Activated CD4-positive, alpha-beta memory T cell treated with anti-CD3 and anti-CD28 coated beads, Interleukin-2, amount 10 ng/mL, durations not matched to agents 7 days and 5 days (primary cell): ENCODE measurements at regions not wholly inside any gene's neighbourhood (a gene's known extent, or its start where the extent isn't known, plus 50 kb on each side); places are given as distances from the start of the nearest gene placed in this dataset.

Source experiments
- CTCF ChIA-PET: fragments of 350-600 bp; sonication (Branson Sonifier 250); formaldehyde crosslinking; loops from one replicate; lab custom pipeline; 2021; ENCODE audit warnings: antibody characterized with exemption, inconsistent platforms; lab: Charles Lee
- POLR2A ChIA-PET: fragments of 350-600 bp; sonication (Branson Sonifier 250); formaldehyde crosslinking; loops from one replicate; lab custom pipeline; 2021; ENCODE audit warnings: antibody characterized with exemption; lab: Charles Lee
- DNase-seq: peaks from one replicate; pipeline ENCODE4 v3.0.0-alpha.2; 2020
- H3K27ac Mint-ChIP-seq: one replicate; pipeline ENCODE4 v1.8.0; 2021; ENCODE audit warnings: mild to moderate bottlenecking, mixed read lengths
- H3K27me3 Mint-ChIP-seq: one replicate; pipeline ENCODE4 v1.8.0; 2021; ENCODE audit warnings: mixed read lengths
- H3K36me3 Mint-ChIP-seq: one replicate; pipeline ENCODE4 v1.8.0; 2021; ENCODE audit warnings: low read depth, mixed read lengths
- H3K4me1 Mint-ChIP-seq: one replicate; pipeline ENCODE4 v1.8.0; 2021; ENCODE audit warnings: mixed read lengths
- H3K4me3 Mint-ChIP-seq: one replicate; pipeline ENCODE4 v1.8.0; 2021; ENCODE audit warnings: mild to moderate bottlenecking, mixed read lengths
- H3K9me3 Mint-ChIP-seq: one replicate; pipeline ENCODE4 v1.8.0; 2021; ENCODE audit warnings: mixed read lengths

- ChIA-PET CTCF (interaction anchor here (1.1 kb wide), 1 partner anchor 47 kb away, joined by 3 read pairs; no protein-coding TSS in a partner anchor), POLR2A (no interaction called here)
- H3K4me3 Mint-ChIP-seq = no peak overlapping the region
- no peak for DNase-seq
- no peak overlapping the region for H3K27ac Mint-ChIP-seq
- H3K36me3 Mint-ChIP-seq = no peaks in the 10 kb centered on the region
- H3K9me3 Mint-ChIP-seq = no peaks in the 10 kb centered on the region
- no peaks in the 10 kb centered on the region for H3K4me1 Mint-ChIP-seq
- H3K27me3 Mint-ChIP-seq = peaks cover 6% of the 10 kb centered on the region
Observed at GRCh38 chr11:119789766-119790407, 60.9 kb upstream of the NECTIN1 start.

- Mint-ChIP-seq H3K36me3 (no peaks in the 10 kb centered on the region), H3K27me3 (peaks cover 6% of the 10 kb centered on the region)
Observed at GRCh38 chr11:119788911-119789560, 60.0 kb upstream of the NECTIN1 start.

GRCh38 chr11:119788096-119788883 lies 59.3 kb upstream of the NECTIN1 start:
- H3K9me3 Mint-ChIP-seq = no peaks in the 10 kb centered on the region
- ChIA-PET CTCF (no interaction called here), POLR2A (no interaction called here)
- no peaks in the 10 kb centered on the region for H3K4me1 Mint-ChIP-seq
- no peak overlapping the region for H3K4me3 Mint-ChIP-seq
- H3K27me3 Mint-ChIP-seq = peaks cover 6% of the 10 kb centered on the region
- H3K36me3 Mint-ChIP-seq = no peaks in the 10 kb centered on the region
- no peak overlapping the region for H3K27ac Mint-ChIP-seq
- no peak for DNase-seq

More at GRCh38 chr11:119788911-119789560, 60.0 kb upstream of the NECTIN1 start:
- Mint-ChIP-seq H3K9me3 (no peaks in the 10 kb centered on the region), H3K27ac (no peak overlapping the region), H3K4me3 (no peak overlapping the region), H3K4me1 (no peaks in the 10 kb centered on the region)
- CTCF ChIA-PET = no interaction called here
- DNase-seq = no peak
- POLR2A ChIA-PET = no interaction called here

GRCh38 chr11:119787074-119787461 lies 58.1 kb upstream of the NECTIN1 start:
- no peaks in the 10 kb centered on the region for H3K36me3 Mint-ChIP-seq
- no peak overlapping the region for H3K4me3 Mint-ChIP-seq
- no peaks in the 10 kb centered on the region for H3K4me1 Mint-ChIP-seq
- no peaks in the 10 kb centered on the region for H3K9me3 Mint-ChIP-seq
- H3K27me3 Mint-ChIP-seq = peaks cover 8% of the 10 kb centered on the region
- no peak overlapping the region for H3K27ac Mint-ChIP-seq
- ChIA-PET POLR2A (no interaction called here), CTCF (no interaction called here)
- DNase-seq = no peak

GRCh38 chr11:119786431-119787073 lies 57.6 kb upstream of the NECTIN1 start:
- POLR2A ChIA-PET = no interaction called here
- no peaks in the 10 kb centered on the region for H3K4me1 Mint-ChIP-seq
- no peaks in the 10 kb centered on the region for H3K36me3 Mint-ChIP-seq
- no peak for DNase-seq
- no peaks in the 10 kb centered on the region for H3K9me3 Mint-ChIP-seq
- peaks cover 8% of the 10 kb centered on the region for H3K27me3 Mint-ChIP-seq
- no peak overlapping the region for H3K27ac Mint-ChIP-seq
- H3K4me3 Mint-ChIP-seq = no peak overlapping the region
- CTCF ChIA-PET = no interaction called here

GRCh38 chr11:119785131-119785530 lies 56.1 kb upstream of the NECTIN1 start:
- H3K9me3 Mint-ChIP-seq = no peaks in the 10 kb centered on the region
- H3K4me3 Mint-ChIP-seq = no peak overlapping the region
- CTCF ChIA-PET = interaction anchor here (0.6 kb wide), 1 partner anchor 540 kb away, joined by 3 read pairs; no protein-coding TSS in a partner anchor
- H3K27me3 Mint-ChIP-seq = peaks cover 5% of the 10 kb centered on the region
- no peaks in the 10 kb centered on the region for H3K36me3 Mint-ChIP-seq
- no peak for DNase-seq
- H3K4me1 Mint-ChIP-seq = no peaks in the 10 kb centered on the region
- POLR2A ChIA-PET = no interaction called here
- H3K27ac Mint-ChIP-seq = no peak overlapping the region

- peaks cover 5% of the 10 kb centered on the region for H3K27me3 Mint-ChIP-seq
- ChIA-PET POLR2A (no interaction called here), CTCF (no interaction called here)
- H3K36me3 Mint-ChIP-seq = no peaks in the 10 kb centered on the region
- H3K4me3 Mint-ChIP-seq = no peak overlapping the region
- no peak overlapping the region for H3K27ac Mint-ChIP-seq
- no peaks in the 10 kb centered on the region for H3K9me3 Mint-ChIP-seq
- no peak for DNase-seq
- H3K4me1 Mint-ChIP-seq = no peaks in the 10 kb centered on the region
Observed at GRCh38 chr11:119784421-119784820, 55.4 kb upstream of the NECTIN1 start.

GRCh38 chr11:119783466-119784400 lies 54.7 kb upstream of the NECTIN1 start:
- Mint-ChIP-seq H3K4me3 (no peak overlapping the region), H3K27ac (no peak overlapping the region), H3K9me3 (no peaks in the 10 kb centered on the region), H3K4me1 (no peaks in the 10 kb centered on the region), H3K27me3 (peaks cover 5% of the 10 kb centered on the region), H3K36me3 (no peaks in the 10 kb centered on the region)
- POLR2A ChIA-PET = no interaction called here
- DNase-seq = no peak
- CTCF ChIA-PET = no interaction called here

- DNase-seq = no peak
- Mint-ChIP-seq H3K27me3 (peaks cover 5% of the 10 kb centered on the region), H3K36me3 (no peaks in the 10 kb centered on the region), H3K27ac (no peak overlapping the region), H3K4me3 (no peak overlapping the region), H3K4me1 (no peaks in the 10 kb centered on the region), H3K9me3 (no peaks in the 10 kb centered on the region)
- ChIA-PET POLR2A (no interaction called here), CTCF (no interaction called here)
Observed at GRCh38 chr11:119782739-119783072, 53.7 kb upstream of the NECTIN1 start.

- no peaks in the 10 kb centered on the region for H3K9me3 Mint-ChIP-seq
- no peak for DNase-seq
- peaks cover 5% of the 10 kb centered on the region for H3K27me3 Mint-ChIP-seq
- CTCF ChIA-PET = no interaction called here
- H3K36me3 Mint-ChIP-seq = no peaks in the 10 kb centered on the region
- POLR2A ChIA-PET = no interaction called here
- H3K4me1 Mint-ChIP-seq = no peaks in the 10 kb centered on the region
- H3K27ac Mint-ChIP-seq = no peak overlapping the region
- no peak overlapping the region for H3K4me3 Mint-ChIP-seq
Observed at GRCh38 chr11:119782006-119782738, 53.2 kb upstream of the NECTIN1 start.

- CTCF ChIA-PET = interaction anchor here (0.6 kb wide), 1 partner anchor 348 kb away, joined by 3 read pairs; no protein-coding TSS in a partner anchor
- Mint-ChIP-seq H3K4me3 (no peak overlapping the region), H3K9me3 (no peaks in the 10 kb centered on the region), H3K4me1 (no peaks in the 10 kb centered on the region), H3K36me3 (no peaks in the 10 kb centered on the region), H3K27me3 (peaks cover 2% of the 10 kb centered on the region), H3K27ac (no peak overlapping the region)
- POLR2A ChIA-PET = no interaction called here
- no peak for DNase-seq
Observed at GRCh38 chr11:119780222-119780953, 51.4 kb upstream of the NECTIN1 start.
